ENCODE measurements at regions not wholly inside any gene's neighbourhood (a gene's known extent, or its start where the extent isn't known, plus 50 kb on each side); places are given as distances from the start of the nearest gene placed in this dataset.

DNA sequence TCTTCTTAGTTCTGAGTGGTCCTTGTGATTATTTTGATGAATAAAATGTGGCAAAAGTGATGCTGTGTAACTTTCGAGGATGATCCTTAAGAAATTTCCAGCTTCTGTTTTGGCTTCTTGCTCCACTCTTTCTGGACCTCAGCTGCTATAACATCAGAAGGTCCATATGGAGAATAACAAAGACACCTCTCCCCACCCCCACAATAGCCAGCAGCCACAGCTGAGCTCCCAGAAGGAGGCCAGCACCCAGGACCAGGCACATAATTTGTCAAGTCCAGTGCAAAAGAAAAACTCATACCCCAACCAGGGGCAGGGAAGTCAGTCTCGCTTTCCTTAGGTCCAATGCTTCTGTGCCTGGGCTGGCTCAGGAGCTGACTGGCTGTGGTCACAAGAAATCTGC, 357.6 kb downstream of the RFC3 start:
- Histone ChIP-seq H3K27me3 (ENCODE audit: control insufficient read depth in 2 of 2, insufficient read depth in 2 of 2, low read length in 2 of 2) (no peaks in the 10 kb centered on the region), H3K9ac (replicated peaks; ENCODE audit: extremely low read depth, insufficient read depth, low read length) (no peak overlapping the region), H2AFZ (ENCODE audit: low read depth, low read length) (no peak overlapping the region), H3K36me3 (ENCODE audit: control insufficient read depth in 2 of 2, extremely low read depth in 1 of 2, insufficient read depth in 2 of 2, low read length in 2 of 2) (no peaks in the 10 kb centered on the region), H3K79me2 (ENCODE audit: control insufficient read depth, insufficient read depth, low read length) (no peaks in the 10 kb centered on the region), H3K27ac (ENCODE audit: insufficient read depth, low read depth, low read length) (no peak overlapping the region), H3K4me1 (ENCODE audit: control insufficient read depth, extremely low read depth, insufficient read depth, low read length) (peaks cover 3% of the 10 kb centered on the region), H3K9me1 (replicated peaks; ENCODE audit: control insufficient read depth, extremely low read depth, insufficient read depth, low read length) (no peaks in the 10 kb centered on the region), H3K4me2 (ENCODE audit: insufficient read depth, low read length) (no peak overlapping the region), H3K4me3 (replicated peaks in 1 of 3; ENCODE audit: insufficient read depth in 1 of 3, low read depth in 1 of 3, low read length in 3 of 3) (no peak overlapping the region), H4K20me1 (replicated peaks; ENCODE audit: control insufficient read depth, extremely low read depth, insufficient read depth, low read length) (no peaks in the 10 kb centered on the region), H3K9me3 (replicated peaks; ENCODE audit: control insufficient read depth, insufficient read depth, low read length) (no peaks in the 10 kb centered on the region)
- intact Hi-C loops (cut with micrococcal nuclease) (no loop called here), dilution Hi-C loops (cut with MboI; ENCODE audit: extremely low pct_ligation_motif_present, low sequenced_read_pairs) (no loop called here)
- no TSS peak for BruUV-seq (replicated peaks)
- POLR2A ChIA-PET: no interaction called here
- DNase-seq (ENCODE audit: low read depth, low spot score) (no peak), FAIRE-seq (no peak)
- CTCF ChIA-PET: no interaction called here
- TF ChIP-seq POLR2A (IDR thresholded peaks at IDR 0.05; ENCODE audit: low read depth, low read length): no peak
- TF ChIP-seq CTCF (IDR thresholded peaks at IDR 0.05; ENCODE audit: extremely low read depth in 1 of 2, insufficient read depth in 1 of 2, low read depth in 1 of 2, low read length in 2 of 2): no peak
- TF ChIP-seq GATA2 (IDR thresholded peaks at IDR 0.05; ENCODE audit: insufficient read depth, insufficient read length, low read depth, low read length): no peak
- TF ChIP-seq JUN (IDR thresholded peaks at IDR 0.05; ENCODE audit: borderline replicate concordance, insufficient read depth, insufficient read length, low read depth): no peak
- no peak for TF ChIP-seq MYC (IDR thresholded peaks at IDR 0.05; ENCODE audit: low read depth, low read length)
- TF ChIP-seq, protein P1, sequence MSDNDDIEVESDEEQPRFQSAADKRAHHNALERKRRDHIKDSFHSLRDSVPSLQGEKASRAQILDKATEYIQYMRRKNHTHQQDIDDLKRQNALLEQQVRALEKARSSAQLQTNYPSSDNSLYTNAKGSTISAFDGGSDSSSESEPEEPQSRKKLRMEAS (IDR thresholded peaks at IDR 0.05; ENCODE audit: insufficient read depth, insufficient read length): no peak
- TF ChIP-seq POLR2AphosphoS5 (IDR thresholded peaks at IDR 0.05; ENCODE audit: insufficient read depth, low read depth, low read length): no peak
- TF ChIP-seq FOS (IDR thresholded peaks at IDR 0.05; ENCODE audit: borderline replicate concordance, insufficient read depth, low read length): no peak
- TF ChIP-seq EZH2 (IDR thresholded peaks at IDR 0.05; ENCODE audit: borderline replicate concordance, low read depth, low read length, severe bottlenecking): no peak
